SU-DHL-6 (cell line): ENCODE measurements at regions not wholly inside any gene's neighbourhood (a gene's known extent, or its start where the extent isn't known, plus 50 kb on each side); places are given as distances from the start of the nearest gene placed in this dataset.

Source experiments
- EZH2phosphoT487 ChIP-seq: fragments of 200-600 bp; sonication (generic), shearing (Covaris generic); conservative IDR thresholded peaks from 2 replicates; pipeline ENCODE4 v1.6.1; 2018; ENCODE audit warnings: mild to moderate bottlenecking, antibody characterized with exemption, low read length, moderate library complexity, mixed read lengths
- TF ChIP-seq, protein P1 (sequence below): fragments of 200-600 bp; sonication (generic); IDR thresholded peaks from one replicate; pipeline ENCODE4 v1.5.1; 2017; ENCODE audit warnings: antibody characterized with exemption, mild to moderate bottlenecking, low read length, moderate library complexity; ENCODE audit not compliant: insufficient read depth, poor library complexity, severe bottlenecking

DNA sequence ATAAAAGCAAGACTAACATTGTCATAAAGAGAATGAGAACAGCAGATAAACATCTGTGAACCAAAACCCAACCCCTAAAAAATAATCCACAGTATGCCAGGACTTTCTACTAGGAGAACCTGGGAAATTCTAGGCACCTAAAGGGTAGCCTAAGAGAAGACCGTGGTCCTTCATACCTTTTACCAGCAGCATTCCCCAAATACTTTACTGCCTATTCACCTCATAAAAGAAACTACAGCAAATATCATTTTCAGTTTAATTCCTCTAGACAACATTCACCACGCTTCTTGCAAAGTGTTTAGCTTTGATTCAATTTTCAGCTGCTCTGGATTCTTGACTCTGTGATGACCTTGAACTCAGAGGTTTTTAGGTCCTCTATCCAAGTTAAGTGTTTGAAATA is 1180.7 kb upstream of the B3GALT2 start:
- TF ChIP-seq, protein P1, sequence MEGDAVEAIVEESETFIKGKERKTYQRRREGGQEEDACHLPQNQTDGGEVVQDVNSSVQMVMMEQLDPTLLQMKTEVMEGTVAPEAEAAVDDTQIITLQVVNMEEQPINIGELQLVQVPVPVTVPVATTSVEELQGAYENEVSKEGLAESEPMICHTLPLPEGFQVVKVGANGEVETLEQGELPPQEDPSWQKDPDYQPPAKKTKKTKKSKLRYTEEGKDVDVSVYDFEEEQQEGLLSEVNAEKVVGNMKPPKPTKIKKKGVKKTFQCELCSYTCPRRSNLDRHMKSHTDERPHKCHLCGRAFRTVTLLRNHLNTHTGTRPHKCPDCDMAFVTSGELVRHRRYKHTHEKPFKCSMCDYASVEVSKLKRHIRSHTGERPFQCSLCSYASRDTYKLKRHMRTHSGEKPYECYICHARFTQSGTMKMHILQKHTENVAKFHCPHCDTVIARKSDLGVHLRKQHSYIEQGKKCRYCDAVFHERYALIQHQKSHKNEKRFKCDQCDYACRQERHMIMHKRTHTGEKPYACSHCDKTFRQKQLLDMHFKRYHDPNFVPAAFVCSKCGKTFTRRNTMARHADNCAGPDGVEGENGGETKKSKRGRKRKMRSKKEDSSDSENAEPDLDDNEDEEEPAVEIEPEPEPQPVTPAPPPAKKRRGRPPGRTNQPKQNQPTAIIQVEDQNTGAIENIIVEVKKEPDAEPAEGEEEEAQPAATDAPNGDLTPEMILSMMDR, result no peak
- no peak for TF ChIP-seq EZH2phosphoT487
